OCI-M1 (cell line): ENCODE measurements at regions not wholly inside any gene's neighbourhood (a gene's known extent, or its start where the extent isn't known, plus 50 kb on each side); places are given as distances from the start of the nearest gene placed in this dataset.
"Not testable (repeated sequence)": the region's sequence is repeated elsewhere in the genome, so short reads cannot be mapped to it uniquely, and the experiment has no call there.

ENCODE experiments used
- DNase-seq: peaks from one replicate; lab custom pipeline; 2025; lab: John Stamatoyannopoulos, UW

DNA sequence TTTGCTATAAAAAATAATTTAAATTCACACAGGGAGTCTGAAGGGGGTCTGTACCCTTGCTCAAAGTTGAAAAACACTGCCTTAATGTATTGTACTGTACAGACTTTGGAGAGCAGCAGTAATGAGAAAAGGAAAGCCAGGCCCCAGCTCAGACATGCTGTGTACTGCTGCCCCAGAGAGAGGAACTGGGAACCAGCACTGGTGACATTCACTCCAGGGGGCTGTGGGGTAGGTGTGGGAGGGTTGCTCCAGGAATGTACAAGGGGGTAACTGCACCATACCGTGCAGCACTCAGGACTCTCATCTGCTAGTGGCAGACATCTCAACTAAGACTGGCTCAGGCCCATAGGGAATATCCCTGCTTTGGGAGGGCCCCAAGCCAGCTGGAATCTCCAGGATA lies 146.0 kb upstream of the RMP24 start:
- DNase-seq = no peak

DNA sequence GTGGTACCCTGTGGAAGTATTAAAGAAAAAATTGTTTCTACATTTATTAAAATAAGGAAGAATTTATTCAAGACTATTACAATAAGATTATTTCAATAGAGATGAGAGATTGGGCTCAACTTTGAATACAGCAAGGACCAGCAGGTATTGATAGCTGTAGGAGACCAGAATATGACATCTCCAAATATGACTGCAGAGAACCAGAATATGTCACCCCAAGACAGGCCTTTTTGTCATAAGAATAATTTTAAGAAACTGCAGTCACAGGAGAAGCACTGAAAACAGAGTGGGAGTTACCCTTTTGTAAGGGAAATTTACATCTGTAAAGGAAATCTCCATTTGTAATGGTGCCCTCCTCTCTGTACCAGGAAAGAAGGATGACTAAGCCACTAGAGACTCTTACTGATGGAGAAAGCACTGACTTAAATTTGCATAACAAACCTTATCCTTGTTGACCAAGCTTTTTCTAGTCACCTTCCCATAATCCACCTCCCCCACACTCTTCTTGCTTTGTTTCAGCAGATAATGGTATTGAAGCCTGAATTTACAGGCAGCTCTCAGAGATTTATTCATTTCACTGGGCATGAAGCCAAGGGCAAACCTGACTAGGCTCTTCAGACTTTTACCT lies 145.1 kb upstream of the RMP24 start:
- peak; percentile 39 for DNase-seq

DNA sequence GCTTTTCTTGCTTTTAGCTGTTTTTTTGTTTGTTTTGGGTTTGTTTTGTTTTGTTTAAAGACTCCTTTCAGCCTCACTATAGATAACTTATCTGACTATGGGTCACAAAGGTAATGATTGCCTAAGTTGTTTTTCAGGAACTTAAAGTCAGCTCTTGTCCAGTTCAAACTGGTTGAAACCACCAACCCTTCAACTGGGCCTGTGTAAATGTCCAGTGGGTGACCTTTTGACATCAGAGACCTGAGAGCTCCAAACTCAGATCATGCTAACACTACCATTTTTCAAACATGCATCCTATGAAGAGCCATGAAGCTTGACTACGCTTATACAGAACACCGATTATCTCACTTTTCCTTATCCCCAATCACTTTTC lies 144.6 kb upstream of the RMP24 start:
- peak; percentile 39 for DNase-seq

DNA sequence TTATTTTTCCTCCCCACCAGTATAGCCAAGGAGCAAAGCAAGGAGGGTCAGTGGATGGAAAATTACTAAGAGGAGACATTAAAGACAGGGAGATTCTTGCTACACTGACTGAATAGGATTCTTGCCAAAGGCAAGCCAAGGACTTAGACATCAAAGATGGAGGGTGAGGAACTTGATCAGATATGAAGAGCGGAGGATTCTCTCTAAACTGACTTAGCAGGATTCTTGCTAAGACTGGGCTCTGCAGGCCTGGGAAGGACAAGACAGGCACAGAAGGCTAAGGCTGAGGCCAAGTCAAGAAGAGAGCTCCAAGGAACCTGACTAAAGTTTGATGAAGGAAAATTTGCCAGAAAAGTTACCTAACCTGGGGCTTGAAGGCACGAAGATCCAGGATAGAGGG lies 143.9 kb upstream of the RMP24 start:
- DNase-seq = no peak

DNA sequence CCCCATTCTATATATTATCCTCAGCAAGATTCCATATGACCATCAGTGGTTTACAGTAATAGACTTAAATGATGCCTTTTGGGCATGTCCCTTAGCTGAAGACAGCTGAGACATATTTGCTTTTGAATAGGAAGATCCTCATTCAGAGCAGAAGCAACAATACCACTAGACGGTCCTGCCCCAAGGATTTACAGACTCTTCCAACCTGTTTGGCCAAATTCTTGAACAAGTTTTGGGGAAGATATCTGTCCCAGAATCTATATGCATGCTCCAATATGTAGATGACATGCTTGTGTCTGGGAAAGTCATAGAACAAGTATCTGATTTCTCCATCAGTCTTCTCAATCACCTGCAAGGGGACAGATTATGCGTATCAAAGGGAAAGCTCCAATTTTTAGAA lies 137.1 kb upstream of the RMP24 start:
- DNase-seq = no peak

DNA sequence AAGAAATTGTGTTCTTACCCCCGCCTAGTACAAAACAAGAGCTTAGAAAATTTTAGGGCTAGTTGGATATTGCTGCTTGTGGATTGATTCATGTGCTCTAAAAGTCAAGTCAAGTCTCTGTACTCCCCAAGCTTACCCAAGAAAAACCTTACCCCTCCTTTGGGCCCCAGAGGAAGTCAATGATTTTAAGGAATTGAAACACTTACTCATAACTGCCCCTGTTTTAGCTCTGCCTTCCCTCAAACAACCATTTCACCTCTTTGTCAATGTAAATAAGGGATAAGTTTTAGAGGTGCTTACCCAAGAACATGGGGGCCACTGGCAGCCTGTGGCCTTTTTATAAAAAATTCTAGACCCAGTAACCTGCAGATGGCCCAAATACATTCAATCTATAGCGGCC lies 136.6 kb upstream of the RMP24 start:
- DNase-seq = no peak

DNA sequence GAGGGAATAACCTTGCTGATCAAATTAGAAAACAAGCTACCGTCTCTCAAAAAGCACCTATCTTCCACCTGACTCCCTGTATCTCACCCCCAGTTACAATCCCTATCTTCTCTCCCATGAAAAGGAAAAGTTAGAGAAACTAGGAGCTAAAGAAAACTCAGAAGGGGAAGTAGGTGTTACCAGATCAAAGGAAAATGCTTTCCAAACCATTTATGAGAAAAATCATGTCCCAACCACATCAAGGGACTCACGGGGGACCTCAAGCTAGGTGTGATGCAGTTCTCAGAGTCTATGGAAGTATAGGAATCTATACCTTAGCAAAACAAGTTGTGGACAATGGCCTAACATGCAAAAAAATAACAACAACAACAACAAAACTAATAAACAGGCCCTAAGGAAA lies 135.5 kb upstream of the RMP24 start:
- DNase-seq = no peak

DNA sequence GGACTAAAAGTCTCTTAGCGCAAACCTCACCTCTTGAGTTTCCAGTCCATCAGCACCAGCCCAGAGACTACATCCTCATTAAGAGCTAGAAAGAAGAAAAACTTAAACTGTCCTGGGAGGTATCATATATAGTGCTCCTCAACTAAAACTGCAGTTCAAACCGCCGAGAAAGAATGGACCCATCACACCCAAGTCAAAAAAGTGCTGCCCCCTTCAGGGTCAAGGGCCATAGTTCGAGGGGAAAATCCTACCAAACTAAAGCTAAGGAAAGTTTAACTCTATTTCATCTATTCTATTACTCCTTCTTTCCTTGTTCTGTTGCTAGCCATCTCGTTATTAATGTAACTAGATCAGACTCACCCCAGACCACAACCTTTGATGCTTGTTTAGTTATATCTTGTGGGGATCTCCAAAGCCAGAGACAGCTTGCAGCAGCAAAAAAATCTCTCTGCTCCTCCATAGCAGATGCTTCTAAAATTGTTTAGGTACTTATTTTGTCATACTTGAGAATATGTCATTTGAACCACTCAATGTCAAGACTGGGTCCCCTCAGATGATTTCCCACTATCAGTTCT lies 134.5 kb upstream of the RMP24 start:
- no peak for DNase-seq

DNA sequence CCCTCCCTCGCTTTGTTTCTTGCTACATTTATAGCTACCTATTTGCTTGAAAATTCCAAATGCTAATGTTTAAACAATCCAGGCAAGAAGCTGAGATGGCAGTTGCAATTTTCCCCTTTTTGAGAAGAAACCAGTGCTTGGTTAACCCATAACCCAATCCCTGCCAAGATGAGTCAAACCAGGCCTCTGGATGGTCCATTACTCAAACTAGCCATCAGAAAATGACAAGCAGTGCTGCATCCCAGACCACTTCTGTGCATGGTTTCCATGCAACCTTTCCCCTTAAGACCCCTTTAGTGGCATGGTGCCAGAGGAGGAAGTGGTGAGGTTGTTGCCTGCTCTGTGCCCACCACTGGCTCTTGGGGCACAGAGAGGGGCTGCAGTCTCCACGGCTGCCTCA lies 131.2 kb upstream of the RMP24 start:
- no peak for DNase-seq

DNA sequence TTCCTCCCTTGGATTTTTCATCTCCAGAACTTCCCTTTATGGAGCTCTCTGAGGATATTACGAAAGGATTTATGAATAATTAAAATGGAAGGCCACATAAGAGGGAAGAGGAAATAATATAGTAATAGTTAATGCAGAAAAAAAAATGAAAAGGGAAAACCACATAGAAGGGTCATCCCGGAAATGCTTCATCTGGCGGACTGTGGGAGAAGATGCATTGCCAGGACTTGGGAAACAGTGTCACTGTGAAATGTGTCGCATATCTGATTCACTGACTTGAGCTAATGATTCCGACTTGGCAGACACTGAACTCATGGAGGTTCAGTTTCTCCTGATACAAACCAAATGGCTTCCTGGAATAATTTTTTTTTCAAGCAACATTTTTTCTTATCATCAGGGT lies 129.9 kb upstream of the RMP24 start:
- no peak for DNase-seq

DNA sequence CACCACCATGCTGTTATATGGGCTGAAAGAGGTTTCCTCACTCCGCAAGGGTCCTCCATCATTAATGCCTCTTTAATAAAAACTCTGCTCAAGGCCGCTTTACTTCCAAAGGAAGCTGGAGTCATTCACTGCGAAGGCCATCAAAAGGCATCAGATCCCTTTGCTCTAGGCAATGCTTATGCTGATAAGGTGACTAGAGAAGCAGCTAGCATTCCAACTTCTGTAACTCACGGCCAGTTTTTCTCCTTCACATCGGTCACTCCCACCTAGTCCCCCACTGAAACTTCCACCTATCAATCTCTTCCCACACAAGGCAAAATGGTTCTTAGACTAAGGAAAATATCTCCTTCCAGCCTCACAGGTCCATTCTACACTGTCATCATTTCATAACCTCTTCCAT lies 124.2 kb upstream of the RMP24 start:
- DNase-seq = not testable (repeated sequence)

DNA sequence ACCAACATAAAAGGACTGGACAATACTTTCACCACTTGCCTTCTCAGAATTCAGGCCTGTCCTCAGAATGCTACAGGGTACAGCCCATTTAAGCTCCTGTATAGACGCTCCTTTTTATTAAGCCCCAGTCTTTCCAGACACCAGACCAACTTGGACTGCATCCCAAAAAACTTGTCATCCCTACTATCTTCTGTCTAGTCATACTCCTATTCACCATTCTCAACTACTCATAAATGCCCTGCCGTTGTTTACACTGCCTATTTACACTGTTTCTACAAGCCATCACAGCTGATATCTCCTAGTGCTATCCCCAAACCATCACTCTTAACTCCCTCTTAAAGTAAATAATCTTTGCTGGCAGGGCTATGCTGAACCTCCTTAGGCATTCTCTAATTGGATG lies 123.2 kb upstream of the RMP24 start:
- not testable (repeated sequence) for DNase-seq

DNA sequence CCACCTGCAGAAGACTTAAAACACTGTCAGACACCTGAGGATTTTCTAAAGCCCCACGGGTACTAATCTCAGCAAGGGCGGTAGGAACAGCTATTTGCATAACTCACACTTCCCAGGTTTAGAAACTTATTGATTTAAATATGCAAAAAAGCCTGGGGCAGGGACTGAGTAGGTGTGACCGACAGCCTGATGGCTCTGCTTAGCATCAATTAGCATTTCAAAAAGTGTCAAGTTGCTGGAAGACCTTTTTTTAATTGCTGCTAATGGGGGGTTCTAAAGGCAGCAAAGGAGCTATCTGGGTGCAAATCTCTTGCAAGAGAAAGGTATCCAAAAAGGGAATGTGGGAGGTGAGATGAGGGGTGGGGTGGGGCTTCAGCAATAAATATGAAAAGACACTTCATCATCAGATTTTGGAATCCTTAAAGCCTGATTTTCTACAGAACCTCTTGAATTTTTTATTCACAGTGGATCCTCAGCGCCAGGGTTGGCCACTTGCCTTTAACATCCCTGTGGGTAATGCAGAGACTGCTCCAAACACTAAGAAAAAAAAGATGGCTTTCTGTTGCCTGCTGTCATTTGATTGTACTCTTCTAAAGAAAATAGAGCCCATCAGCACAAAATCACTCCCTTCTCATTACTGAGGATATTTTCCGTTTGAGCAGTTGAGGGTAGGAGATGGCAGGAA lies 121.1 kb upstream of the RMP24 start:
- no peak for DNase-seq

DNA sequence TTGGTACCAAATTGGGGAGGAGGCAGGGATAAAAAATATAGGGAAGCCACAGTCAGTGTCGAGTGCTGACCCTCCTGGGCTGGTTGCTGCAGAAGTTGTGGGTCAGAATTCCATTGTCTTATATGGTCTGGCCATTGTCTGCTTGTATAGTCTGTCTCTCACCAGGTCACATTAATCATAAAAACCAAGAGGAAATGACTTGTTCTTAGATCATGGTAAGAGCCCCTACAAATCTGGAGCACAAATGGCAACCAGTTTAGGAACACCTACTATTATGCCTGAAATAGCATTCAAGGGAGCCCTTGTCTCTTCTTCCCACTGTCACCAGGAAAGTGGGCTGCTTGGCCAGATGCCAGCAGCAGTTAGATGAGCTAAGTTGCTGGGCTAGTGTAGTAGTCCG lies 119.7 kb upstream of the RMP24 start:
- no peak for DNase-seq

DNA sequence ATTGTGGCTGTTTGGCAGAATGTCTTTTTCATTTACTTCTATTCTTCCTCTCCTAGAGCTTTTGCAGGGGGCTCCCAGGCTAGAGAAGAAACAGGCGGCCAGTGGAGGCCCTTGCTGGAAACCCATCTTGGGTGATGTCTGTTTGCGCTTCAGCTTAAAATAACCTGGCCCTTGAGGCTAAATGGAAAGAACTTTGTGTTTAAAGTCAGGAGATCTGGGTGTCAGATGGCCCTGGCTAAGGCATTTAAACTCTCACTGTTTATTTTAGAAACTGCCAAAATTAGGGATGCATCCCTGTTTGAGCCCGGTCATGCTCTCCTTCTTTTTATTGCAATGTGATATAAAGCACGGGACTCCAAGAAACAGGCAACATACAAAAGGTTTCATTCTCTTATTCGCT lies 118.4 kb upstream of the RMP24 start:
- DNase-seq = no peak

DNA sequence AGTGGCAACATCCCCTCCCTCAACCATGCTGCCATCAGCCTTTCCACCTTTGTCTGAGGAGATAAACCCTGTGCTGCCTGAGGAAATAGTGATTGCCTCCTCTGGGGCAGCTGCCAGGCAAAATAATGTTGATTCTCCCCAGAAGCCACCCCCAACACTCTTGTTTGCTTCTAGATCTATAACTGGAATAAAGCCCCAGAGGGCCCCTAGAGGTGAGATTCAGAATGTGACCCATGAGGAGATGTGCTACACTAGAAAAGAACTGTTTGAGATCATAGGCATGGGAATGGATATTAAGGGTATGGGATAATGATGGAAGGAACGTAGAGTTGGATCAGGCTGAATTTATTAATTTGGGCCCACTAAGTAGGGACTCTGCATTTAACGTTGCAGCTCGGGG lies 116.3 kb upstream of the RMP24 start:
- DNase-seq = no peak

DNA sequence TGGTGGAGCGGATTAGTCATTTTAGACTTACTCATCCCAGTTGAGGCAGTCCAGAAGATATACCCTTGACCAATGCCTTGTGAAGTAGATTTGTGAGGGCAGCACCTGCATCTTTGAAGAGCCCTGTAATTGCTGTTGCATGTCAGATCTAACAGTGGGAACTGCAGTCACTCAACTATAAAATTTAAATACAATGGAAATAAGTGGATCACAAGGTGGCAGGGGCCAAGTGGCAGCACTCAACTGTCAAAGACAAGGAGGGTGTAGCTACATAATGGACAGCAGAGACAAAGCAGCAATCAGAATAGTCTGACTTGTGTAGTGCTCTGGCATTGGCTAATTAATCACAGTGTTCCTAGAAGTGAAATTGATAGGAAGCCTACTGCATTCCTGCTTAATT lies 115.8 kb upstream of the RMP24 start:
- not testable (repeated sequence) for DNase-seq

DNA sequence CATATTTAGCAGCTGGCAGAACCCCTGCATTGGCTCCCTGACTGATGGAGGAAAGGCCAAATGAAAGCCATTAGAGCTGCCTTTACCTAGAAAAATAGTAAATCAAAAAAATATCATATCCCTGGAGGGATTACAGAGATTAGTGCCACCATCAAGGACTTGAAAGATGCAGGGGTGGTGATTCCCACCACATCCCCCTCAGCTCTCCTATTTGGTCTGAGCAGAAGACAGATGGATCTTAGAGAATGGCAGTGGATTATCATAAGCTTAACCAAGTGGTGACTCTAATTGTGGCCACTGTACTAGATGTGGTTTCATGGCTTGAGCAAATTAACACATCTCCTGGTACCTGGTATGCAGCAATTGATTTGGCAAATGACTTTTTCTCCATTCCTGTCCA lies 114.9 kb upstream of the RMP24 start:
- not testable (repeated sequence) for DNase-seq

DNA sequence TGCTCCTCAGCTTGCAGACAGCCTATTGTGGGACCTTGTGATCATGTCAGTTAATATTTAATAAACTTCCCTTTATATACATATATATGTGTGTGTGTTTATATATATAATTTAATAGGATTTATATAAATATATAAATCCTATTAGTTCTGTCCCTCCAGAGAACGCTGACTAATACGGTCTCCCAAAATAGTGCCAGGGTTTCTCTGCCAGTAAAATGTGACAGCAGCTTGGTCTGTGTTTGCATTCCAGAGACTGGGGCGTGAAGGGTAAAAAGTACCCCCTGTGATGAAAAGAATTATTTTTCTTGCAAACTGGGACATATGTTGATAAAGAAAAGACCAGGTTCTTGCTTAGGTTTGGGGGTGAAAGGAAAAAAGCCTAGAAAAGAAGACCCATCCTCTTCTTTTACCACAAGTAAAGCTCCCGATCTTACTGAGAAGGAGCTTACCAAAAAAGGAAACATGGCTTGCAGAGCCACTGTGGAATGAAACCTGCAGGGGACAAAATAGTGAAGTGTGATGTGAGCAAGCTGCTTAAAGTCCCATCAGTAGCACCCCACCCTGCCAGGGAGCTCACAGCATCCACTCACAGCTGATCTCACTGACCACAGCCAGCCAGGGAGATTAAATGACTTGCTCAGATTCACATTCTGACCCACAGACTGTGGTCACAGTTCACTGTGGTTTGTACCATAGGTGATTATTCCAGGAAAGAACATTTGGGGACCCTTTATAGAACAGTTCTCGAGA lies 110.9 kb upstream of the RMP24 start:
- peak; percentile 78 for DNase-seq

DNA sequence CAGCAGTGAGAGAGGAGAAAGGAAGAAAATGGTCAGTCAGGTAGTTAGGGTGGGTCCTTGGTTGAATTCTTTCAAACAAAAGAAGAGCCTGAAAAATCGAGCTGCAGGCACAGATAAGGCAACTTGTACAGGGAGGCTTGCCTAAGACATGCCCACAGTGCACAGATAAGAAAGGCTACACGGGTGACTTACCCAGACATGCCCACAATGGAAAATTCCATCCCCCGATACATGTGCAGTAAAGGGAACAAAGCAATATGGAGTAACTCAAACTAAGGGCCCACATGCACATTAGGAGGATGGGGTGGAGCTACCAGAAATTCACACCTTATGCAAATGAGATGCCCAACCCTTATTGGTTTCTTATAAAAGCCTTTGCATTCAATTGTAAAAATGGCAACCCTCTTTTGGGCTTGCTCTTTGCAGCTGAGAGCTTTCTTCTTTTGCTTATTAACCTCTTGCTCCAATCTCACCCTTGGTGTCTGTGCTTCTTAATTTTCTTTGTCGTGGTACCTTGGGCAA lies 110.3 kb upstream of the RMP24 start:
- peak; percentile 78 for DNase-seq

DNA sequence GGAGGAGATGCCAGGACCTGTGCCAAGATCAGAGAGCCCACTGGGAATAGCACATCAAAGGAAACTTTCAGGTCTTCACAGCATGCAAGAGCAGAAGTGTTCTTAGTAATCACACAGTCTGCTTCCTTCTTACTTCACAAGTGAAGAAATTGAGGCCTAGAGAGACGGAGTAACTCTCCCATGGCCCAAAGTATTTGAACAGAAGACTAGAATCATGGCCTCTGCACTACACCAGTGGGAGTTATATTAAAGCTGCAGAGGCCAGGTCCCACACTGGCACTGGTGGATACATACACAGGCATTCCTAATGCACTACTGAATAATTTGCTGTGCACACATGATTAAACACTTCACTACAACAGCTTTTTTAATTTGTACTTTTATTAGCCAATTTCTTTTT lies 107.6 kb upstream of the RMP24 start:
- DNase-seq = no peak

DNA sequence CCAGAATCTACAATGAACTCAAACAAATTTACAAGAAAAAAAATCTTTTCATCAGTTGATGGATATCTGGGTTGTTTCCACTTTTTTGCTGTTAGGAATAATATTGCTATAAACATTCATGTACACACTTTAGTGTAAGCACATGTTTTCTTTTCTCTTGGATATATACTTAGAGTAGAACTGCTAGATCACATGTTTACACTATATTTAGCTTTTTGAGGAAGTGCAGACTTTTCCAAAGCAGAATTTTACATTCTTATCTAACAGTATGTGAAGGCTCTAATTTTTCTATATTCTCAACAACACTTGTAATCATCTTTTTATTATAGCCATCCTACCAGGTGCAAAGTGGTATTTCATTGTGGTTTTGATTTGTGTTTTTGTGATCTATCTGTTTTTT lies 103.6 kb upstream of the RMP24 start:
- DNase-seq = peak; percentile 12

DNA sequence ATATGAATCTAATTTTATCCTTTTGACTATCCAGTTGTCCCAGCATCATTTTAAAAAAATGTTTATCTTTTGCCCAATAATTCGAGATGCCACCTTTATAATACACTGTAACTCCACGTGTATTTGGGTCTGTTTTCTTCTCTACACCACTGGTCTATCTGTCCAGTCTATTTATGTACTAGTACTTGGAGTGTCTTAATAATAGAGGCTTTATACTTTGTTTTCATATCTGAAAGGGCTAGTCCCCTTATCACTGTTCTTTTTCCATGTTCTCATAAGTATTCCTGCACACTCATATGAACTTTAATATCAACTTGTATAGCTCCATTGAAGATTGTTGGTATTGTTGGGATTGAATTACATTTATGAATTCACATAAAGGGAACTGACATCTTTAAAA lies 101.1 kb upstream of the RMP24 start:
- no peak for DNase-seq
